ENCODE measurements at regions not wholly inside any gene's neighbourhood (a gene's known extent, or its start where the extent isn't known, plus 50 kb on each side); places are given as distances from the start of the nearest gene placed in this dataset.

GRCh38 chr6:81601918-81602317, 150.6 kb downstream of the TENT5A start:
- no peak for TF ChIP-seq CTCF (IDR thresholded peaks at IDR 0.05)
- no peak for TF ChIP-seq POLR2A (IDR thresholded peaks at IDR 0.05)

Measured in lower leg skin (tissue), 3 donors.